Hematopoietic multipotent progenitor cell treated with erythropoietin and hydrocortisone succinate and interleukin-3 and kit ligand, for 8 days (in vitro differentiated cells): ENCODE measurements at regions not wholly inside any gene's neighbourhood (a gene's known extent, or its start where the extent isn't known, plus 50 kb on each side); places are given as distances from the start of the nearest gene placed in this dataset.

Experiments
- DNase-seq: peaks from one replicate; pipeline ENCODE4 v3.0.0-alpha.2; 2015

- no peak for DNase-seq
Measured at GRCh38 chr12:124503305-124503704, 64.1 kb downstream of the NCOR2 start.

GRCh38 chr12:124502379-124502778, 65.0 kb downstream of the NCOR2 start:
- DNase-seq, result no peak

GRCh38 chr12:124501827-124502226, 65.6 kb downstream of the NCOR2 start:
- DNase-seq, result no peak

- DNase-seq, result no peak
Measured at GRCh38 chr12:124501112-124501561, 66.3 kb downstream of the NCOR2 start.

GRCh38 chr12:124499898-124500244, 67.5 kb downstream of the NCOR2 start:
- no peak for DNase-seq

GRCh38 chr12:124499190-124499753, 68.1 kb downstream of the NCOR2 start:
- no peak for DNase-seq

- no peak for DNase-seq
Measured at GRCh38 chr12:124498275-124499189, 68.9 kb downstream of the NCOR2 start.

- no peak for DNase-seq
Measured at GRCh38 chr12:124497658-124498057, 69.8 kb downstream of the NCOR2 start.

GRCh38 chr12:124497039-124497438, 70.4 kb downstream of the NCOR2 start:
- no peak for DNase-seq

GRCh38 chr12:124496584-124496983, 70.8 kb downstream of the NCOR2 start:
- DNase-seq, result no peak

GRCh38 chr12:124495194-124495983, 72.0 kb downstream of the NCOR2 start:
- no peak for DNase-seq

- no peak for DNase-seq
Measured at GRCh38 chr12:124494751-124495129, 72.7 kb downstream of the NCOR2 start.

- no peak for DNase-seq
Measured at GRCh38 chr12:124493809-124494750, 73.3 kb downstream of the NCOR2 start.

- DNase-seq, result no peak
Measured at GRCh38 chr12:124492879-124493808, 74.3 kb downstream of the NCOR2 start.

- DNase-seq, result no peak
Measured at GRCh38 chr12:124491856-124492420, 75.5 kb downstream of the NCOR2 start.

- no peak for DNase-seq
Measured at GRCh38 chr12:124491310-124491709, 76.1 kb downstream of the NCOR2 start.

- peak; percentile 93 for DNase-seq
Measured at GRCh38 chr12:124490584-124491305, 76.7 kb downstream of the NCOR2 start.

GRCh38 chr12:124489915-124490583, 77.4 kb downstream of the NCOR2 start:
- no peak for DNase-seq

- DNase-seq, result no peak
Measured at GRCh38 chr12:124489220-124489619, 78.2 kb downstream of the NCOR2 start.

GRCh38 chr12:124488520-124488919, 78.9 kb downstream of the NCOR2 start:
- no peak for DNase-seq
